Left ventricle myocardium inferior (tissue), 1 donor: ENCODE measurements at regions not wholly inside any gene's neighbourhood (a gene's known extent, or its start where the extent isn't known, plus 50 kb on each side); places are given as distances from the start of the nearest gene placed in this dataset.

ENCODE experiments used
- DNase-seq: peaks from one replicate; pipeline ENCODE4 v3.0.0-alpha.2; 2020
- H3K27ac ChIP-seq: fragments of 200-600 bp; replicated peaks from 2 replicates; pipeline ENCODE4 v1.8.0; 2021
- H3K27me3 ChIP-seq: fragments of 200-600 bp; 2 replicates; pipeline ENCODE4 v1.8.0; 2021; ENCODE audit warnings: low read depth
- H3K36me3 ChIP-seq: fragments of 200-600 bp; 2 replicates; pipeline ENCODE4 v1.8.0; 2021
- H3K4me1 ChIP-seq: fragments of 200-600 bp; 2 replicates; pipeline ENCODE4 v1.8.0; 2021
- H3K4me3 ChIP-seq: fragments of 200-600 bp; 2 replicates; pipeline ENCODE4 v1.8.0; 2021; ENCODE audit warnings: mild to moderate bottlenecking, moderate library complexity
- H3K9me3 ChIP-seq: fragments of 200-600 bp; replicated peaks from 2 replicates; pipeline ENCODE4 v1.8.0; 2021
- CTCF ChIP-seq: fragments of 200-600 bp; IDR thresholded peaks from 2 replicates; pipeline ENCODE4 v1.8.0; 2021; ENCODE audit warnings: antibody characterized with exemption, mild to moderate bottlenecking, borderline replicate concordance
- intact Hi-C: fragments of 100-400 bp; cut with micrococcal nuclease; formaldehyde crosslinking; loops from one replicate; pipeline ENCODE4 v1.11.0; 2022
- donor health status: DM: no; HTN: yes; CAD: no; lungs with severe emphysema.

- TF ChIP-seq CTCF, result no peak
- intact Hi-C loops, result no loop called here
- no peak for DNase-seq
- Histone ChIP-seq H3K4me3 (no peak overlapping the region), H3K27me3 (no peaks in the 10 kb centered on the region), H3K36me3 (no peaks in the 10 kb centered on the region), H3K4me1 (no peaks in the 10 kb centered on the region), H3K9me3 (no peaks in the 10 kb centered on the region), H3K27ac (no peak overlapping the region)
These were observed 1156.5 kb downstream of the OLFM4 start for GRCh38 chr13:54185101-54185500.

- Histone ChIP-seq H3K9me3 (no peaks in the 10 kb centered on the region), H3K27me3 (no peaks in the 10 kb centered on the region), H3K36me3 (no peaks in the 10 kb centered on the region), H3K4me3 (no peak overlapping the region), H3K4me1 (no peaks in the 10 kb centered on the region), H3K27ac (no peak overlapping the region)
- DNase-seq, result no peak
- intact Hi-C loops, result no loop called here
- no peak for TF ChIP-seq CTCF
These were observed 1157.2 kb downstream of the OLFM4 start for GRCh38 chr13:54185785-54186184.

- TF ChIP-seq CTCF, result no peak
- intact Hi-C loops, result no loop called here
- no peak overlapping the region for H3K27ac ChIP-seq
- H3K4me3 ChIP-seq, result no peak overlapping the region
- no peaks in the 10 kb centered on the region for H3K4me1 ChIP-seq
- no peaks in the 10 kb centered on the region for H3K36me3 ChIP-seq
- DNase-seq, result no peak
- no peaks in the 10 kb centered on the region for H3K9me3 ChIP-seq
- no peaks in the 10 kb centered on the region for H3K27me3 ChIP-seq
These were observed 1158.8 kb downstream of the OLFM4 start for GRCh38 chr13:54187461-54187860.

GRCh38 chr13:54194233-54195024 lies 1165.8 kb downstream of the OLFM4 start:
- H3K4me3 ChIP-seq, result no peak overlapping the region
- intact Hi-C loops, result no loop called here
- no peak for TF ChIP-seq CTCF
- no peak overlapping the region for H3K27ac ChIP-seq
- no peaks in the 10 kb centered on the region for H3K4me1 ChIP-seq
- no peak for DNase-seq
- no peaks in the 10 kb centered on the region for H3K36me3 ChIP-seq
- peaks cover 9% of the 10 kb centered on the region for H3K9me3 ChIP-seq
- H3K27me3 ChIP-seq, result no peaks in the 10 kb centered on the region

- H3K27ac ChIP-seq, result no peak overlapping the region
- H3K36me3 ChIP-seq, result no peaks in the 10 kb centered on the region
- no peak for TF ChIP-seq CTCF
- intact Hi-C loops, result no loop called here
- no peak for DNase-seq
- H3K9me3 ChIP-seq, result peaks cover 9% of the 10 kb centered on the region
- no peaks in the 10 kb centered on the region for H3K4me1 ChIP-seq
- no peak overlapping the region for H3K4me3 ChIP-seq
- H3K27me3 ChIP-seq, result no peaks in the 10 kb centered on the region
These were observed 1168.1 kb downstream of the OLFM4 start for GRCh38 chr13:54196684-54197083.
